Heart right ventricle (tissue), 16 donors: ENCODE measurements at regions not wholly inside any gene's neighbourhood (a gene's known extent, or its start where the extent isn't known, plus 50 kb on each side); places are given as distances from the start of the nearest gene placed in this dataset.

Experiments
- ATAC-seq, 8 donors: fragments of 200-7000 bp; cut with Tn5 transposase; one replicate each; pipeline ENCODE4 v1.9.1; 2020; ENCODE audit warnings: mild to moderate bottlenecking in 8 of 8, moderate library complexity in 8 of 8, moderate number of reproducible peaks in 1 of 8
- DNase-seq, 2 donors: peaks; one replicate each; pipeline ENCODE4 v3.0.0-alpha.2; 2020
- H3K27ac ChIP-seq, 10 donors: fragments of 200-600 bp; sonication (generic) in 2 of 10; one replicate each; pipeline versions ENCODE4 v1.5.0 to v1.8.0; 2020 to 2022; ENCODE audit warnings: mild to moderate bottlenecking in 3 of 10
- H3K27me3 ChIP-seq, 7 donors: fragments of 200-600 bp; one replicate each; pipeline ENCODE4 v1.8.0; 2021 to 2022; ENCODE audit warnings: mild to moderate bottlenecking in 2 of 7
- H3K36me3 ChIP-seq, 9 donors: fragments of 200-600 bp; sonication (generic) in 1 of 9; one replicate each; pipeline versions ENCODE4 v1.5.0 to v1.8.0; 2020 to 2022; ENCODE audit warnings: mild to moderate bottlenecking in 2 of 9
- H3K4me1 ChIP-seq, 9 donors: fragments of 200-600 bp; sonication (generic) in 1 of 9; one replicate each; pipeline versions ENCODE4 v1.5.0 to v1.8.0; 2020 to 2022; ENCODE audit warnings: mild to moderate bottlenecking in 4 of 9
- H3K4me3 ChIP-seq, 10 donors: fragments of 200-600 bp; sonication (generic) in 2 of 10; one replicate each; pipeline versions ENCODE4 v1.5.0 to v1.8.0; 2020 to 2022; ENCODE audit warnings: mild to moderate bottlenecking in 7 of 10, moderate library complexity in 2 of 10
- H3K9me3 ChIP-seq, 11 donors: fragments of 200-600 bp in 10 of 11; sonication (generic) in 2 of 11; one replicate each; pipeline versions ENCODE4 v1.5.0 to v1.8.0; 2013 to 2022; ENCODE audit warnings: mild to moderate bottlenecking in 2 of 11, control low read depth in 1 of 11, moderate library complexity in 1 of 11
- CTCF ChIP-seq, 9 donors: fragments of 200-600 bp; sonication (generic) in 2 of 9; IDR thresholded peaks; one replicate each; pipeline versions ENCODE4 v1.5.0 to v1.8.0; 2021 to 2022; ENCODE audit warnings: antibody characterized with exemption in 9 of 9, mild to moderate bottlenecking in 5 of 9, moderate library complexity in 1 of 9
- WGBS, 2 donors: extraction: QIAGEN DNeasy Blood & Tissue Kit; methylation state at CpG; one replicate each; pipeline ENCODE4 v1.1.7; 2013; ENCODE audit warnings: inconsistent platforms in 1 of 2; 5-methylcytosine and 5-hydroxymethylcytosine counted together
- intact Hi-C, 10 donors: fragments of 100-400 bp; cut with DNase I; formaldehyde crosslinking; loops; one replicate each; pipeline versions ENCODE4 v1.11.1 to v1.14.2; 2022
- donor health status: Arrhythmogenic right ventricular cardiomyopathy.
- donor health status: ischemic (EF 13 %, LVEDD 7.1; RV severe dilation, severe dysfunction).
- donor health status: healthy with polysubstance abuse.
- donor health status: DM: no; HTN: yes; CAD: no.
- donor health status: DM: no; HTN: no; CAD: no.
- donor health status: ischemic (EF 25% LVEDD 6.9; RV normal size, moderate dysfunction).
- donor health status: ischemic (EF 25% LVEDD 5.7; RV mildly dilated, moderate dysfunction).
- donor health status: healthy.
- donor health status: DM: yes; HTN: yes; CAD: no.
- donor health status: Ischemic cardiomyopathy.
- donor health status: ischemic (EF 35%, LVEDD 5.7; RV mildly dilated, moderate dysfunction).
- donor health status: nonischemic (EF 11% LVEDD 7.7; RV severe dilation, severe dysfunction).
- donor health status: DM: yes; HTN: yes; CAD: no.
- donor health status: PGD.
- donor health status: ischemic (EF 29% LVEDD 5.4; RV normal size, mild dysfunction).
- donor health status: nonischemic (EF 23%, LVEDD 6.1; RV moderate dilation, normal function).

GRCh38 chr12:87238466-87238865, 790.7 kb downstream of the C12orf50 start:
- H3K36me3 ChIP-seq, result no peaks in the 10 kb centered on the region
- no peak for TF ChIP-seq CTCF (IDR thresholded peaks at IDR 0.05)
- ATAC-seq (no peak), DNase-seq (no peak)
- 81 to 88% methylated on average over 1 of the region's 1 CpG for WGBS, 2 donors
- H3K27ac ChIP-seq, result no peak overlapping the region
- H3K27me3 ChIP-seq, result no peaks in the 10 kb centered on the region
- intact Hi-C loops, result no loop called here
- H3K4me3 ChIP-seq, result no peak overlapping the region
- no peaks in the 10 kb centered on the region for H3K9me3 ChIP-seq
- H3K4me1 ChIP-seq, result peaks cover 0 to 6% (median 0%) of the 10 kb centered on the region in 9 donors

DNA sequence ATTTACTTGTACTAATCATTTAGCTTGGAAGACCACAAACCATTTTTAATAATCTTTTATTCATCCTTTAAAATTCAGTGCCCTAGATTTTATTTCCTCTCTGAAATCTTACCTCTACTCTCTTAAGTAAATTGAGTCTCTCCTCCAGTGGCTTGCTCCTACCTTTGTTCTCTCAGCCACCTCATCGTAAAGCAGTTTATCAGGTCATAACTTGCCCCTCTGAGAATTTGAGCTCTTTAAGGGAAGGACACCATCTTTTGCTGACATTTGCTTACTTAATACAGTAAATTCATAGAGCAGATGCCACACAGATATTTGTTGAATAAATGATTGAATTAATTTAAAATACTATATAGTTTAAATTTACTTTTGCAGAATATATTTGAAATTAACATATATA, 794.3 kb downstream of the C12orf50 start:
- H3K4me3 ChIP-seq, result no peak overlapping the region
- no peak for ATAC-seq
- no peaks in the 10 kb centered on the region for H3K27me3 ChIP-seq
- no peaks in the 10 kb centered on the region for H3K9me3 ChIP-seq
- H3K4me1 ChIP-seq, result peaks cover 0 to 6% (median 0%) of the 10 kb centered on the region in 9 donors
- 82 to 90% methylated on average over 1 of the region's 1 CpG for WGBS, 2 donors
- DNase-seq, result no peak
- intact Hi-C loops, result no loop called here
- H3K36me3 ChIP-seq, result no peaks in the 10 kb centered on the region
- TF ChIP-seq CTCF (IDR thresholded peaks at IDR 0.05), result no peak
- no peak overlapping the region for H3K27ac ChIP-seq

DNA sequence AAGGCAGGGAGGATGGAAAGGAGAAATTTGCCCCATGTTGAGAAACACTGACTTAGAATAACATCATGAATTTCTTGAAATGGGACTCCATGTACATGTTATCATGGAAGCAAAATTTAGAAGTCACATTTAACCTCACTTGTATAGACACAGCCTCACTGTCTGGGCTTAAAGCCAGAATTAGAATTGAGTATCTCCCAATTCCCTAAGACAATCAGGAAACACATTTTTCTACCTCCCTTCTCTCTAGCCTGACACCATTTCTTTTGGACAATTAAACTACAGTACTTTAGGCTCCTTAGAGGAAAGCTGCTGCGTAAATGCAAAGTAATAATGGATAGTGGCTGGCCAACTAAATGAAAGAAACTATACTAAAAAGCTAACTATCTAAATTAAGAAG, 795.5 kb downstream of the C12orf50 start:
- Histone ChIP-seq H3K36me3 (no peaks in the 10 kb centered on the region), H3K4me3 (no peak overlapping the region), H3K4me1 (peaks cover 0 to 6% (median 0%) of the 10 kb centered on the region in 9 donors), H3K9me3 (no peaks in the 10 kb centered on the region), H3K27ac (no peak overlapping the region), H3K27me3 (no peaks in the 10 kb centered on the region)
- ATAC-seq (no peak), DNase-seq (no peak)
- intact Hi-C loops, result no loop called here
- 36 to 45% methylated on average over 1 of the region's 1 CpG for WGBS, 2 donors
- TF ChIP-seq CTCF (IDR thresholded peaks at IDR 0.05), result no peak

GRCh38 chr12:87231818-87232217, 797.4 kb downstream of the C12orf50 start:
- 70 to 78% methylated on average over 1 of the region's 1 CpG for WGBS, 2 donors
- intact Hi-C loops, result no loop called here
- H3K4me1 ChIP-seq, result peaks cover 0 to 6% (median 0%) of the 10 kb centered on the region in 9 donors
- no peak for TF ChIP-seq CTCF (IDR thresholded peaks at IDR 0.05)
- no peak overlapping the region for H3K4me3 ChIP-seq
- H3K27me3 ChIP-seq, result no peaks in the 10 kb centered on the region
- DNase-seq (no peak), ATAC-seq (no peak)
- H3K36me3 ChIP-seq, result no peaks in the 10 kb centered on the region
- no peaks in the 10 kb centered on the region for H3K9me3 ChIP-seq
- no peak overlapping the region for H3K27ac ChIP-seq

GRCh38 chr12:87230441-87230840, 798.8 kb downstream of the C12orf50 start:
- no peaks in the 10 kb centered on the region for H3K36me3 ChIP-seq
- intact Hi-C loops, result no loop called here
- 81 to 82% methylated on average over 2 of the region's 2 CpGs for WGBS, 2 donors
- DNase-seq (no peak), ATAC-seq (no peak)
- H3K4me1 ChIP-seq, result peaks cover 0 to 6% (median 0%) of the 10 kb centered on the region in 9 donors
- no peak overlapping the region for H3K27ac ChIP-seq
- TF ChIP-seq CTCF (IDR thresholded peaks at IDR 0.05), result no peak
- H3K9me3 ChIP-seq, result no peaks in the 10 kb centered on the region
- H3K27me3 ChIP-seq, result no peaks in the 10 kb centered on the region
- H3K4me3 ChIP-seq, result no peak overlapping the region
